Liver (tissue), 3 donors: ENCODE measurements at regions not wholly inside any gene's neighbourhood (a gene's known extent, or its start where the extent isn't known, plus 50 kb on each side); places are given as distances from the start of the nearest gene placed in this dataset.

Experiments used
- GABPA ChIP-seq, 2 donors: IDR thresholded peaks in 1 of 2; conservative IDR thresholded peaks in 1 of 2; 2 replicates each; pipeline ENCODE4 v1.6.1; 2016; ENCODE audit warnings: antibody characterized with exemption in 2 of 2, mild to moderate bottlenecking in 1 of 2, moderate library complexity in 1 of 2
- JUND ChIP-seq, 2 donors: IDR thresholded peaks; 2 replicates each; pipeline ENCODE4 v1.6.1; 2016; ENCODE audit warnings: antibody characterized with exemption in 2 of 2
- TF ChIP-seq, protein P1 (sequence below): IDR thresholded peaks from 2 replicates; pipeline ENCODE4 v1.6.1; 2016; ENCODE audit warnings: antibody characterized with exemption, mild to moderate bottlenecking
- TF ChIP-seq, protein P2 (sequence below): IDR thresholded peaks from 2 replicates; pipeline ENCODE4 v1.6.1; 2016; ENCODE audit warnings: antibody characterized with exemption
- TF ChIP-seq, protein P3 (sequence below): fragments of 150-350 bp; IDR thresholded peaks from 2 replicates; pipeline ENCODE4 v1.5.1; 2017; ENCODE audit warnings: improper control_type of control experiment, low read depth, low read length; ENCODE audit not compliant: missing input control
- TF ChIP-seq, protein P4 (sequence below): IDR thresholded peaks from 2 replicates; pipeline ENCODE4 v1.6.1; 2016; ENCODE audit warnings: antibody characterized with exemption
- donor health status: healthy.
- donor health status: healthy.

DNA sequence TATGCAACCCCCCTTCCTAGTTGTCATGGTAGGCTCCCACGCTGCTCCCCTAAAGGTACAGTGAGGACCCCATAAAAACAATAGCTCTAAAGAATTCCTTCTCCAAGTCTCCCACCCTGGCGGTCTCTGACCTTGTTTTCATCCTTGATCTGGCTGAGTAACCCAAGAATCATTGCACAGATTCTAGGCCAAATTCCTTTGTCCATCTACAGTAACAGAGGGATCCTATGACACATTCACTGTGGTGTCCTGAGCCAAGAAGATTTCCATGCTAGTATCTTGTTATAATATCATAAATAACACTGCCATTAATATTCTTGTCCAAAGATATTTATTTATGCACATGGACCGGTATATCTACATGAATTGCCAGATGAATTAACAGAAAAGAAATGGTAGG, 240.2 kb downstream of the CYP26B1 start:
- TF ChIP-seq, protein P1, sequence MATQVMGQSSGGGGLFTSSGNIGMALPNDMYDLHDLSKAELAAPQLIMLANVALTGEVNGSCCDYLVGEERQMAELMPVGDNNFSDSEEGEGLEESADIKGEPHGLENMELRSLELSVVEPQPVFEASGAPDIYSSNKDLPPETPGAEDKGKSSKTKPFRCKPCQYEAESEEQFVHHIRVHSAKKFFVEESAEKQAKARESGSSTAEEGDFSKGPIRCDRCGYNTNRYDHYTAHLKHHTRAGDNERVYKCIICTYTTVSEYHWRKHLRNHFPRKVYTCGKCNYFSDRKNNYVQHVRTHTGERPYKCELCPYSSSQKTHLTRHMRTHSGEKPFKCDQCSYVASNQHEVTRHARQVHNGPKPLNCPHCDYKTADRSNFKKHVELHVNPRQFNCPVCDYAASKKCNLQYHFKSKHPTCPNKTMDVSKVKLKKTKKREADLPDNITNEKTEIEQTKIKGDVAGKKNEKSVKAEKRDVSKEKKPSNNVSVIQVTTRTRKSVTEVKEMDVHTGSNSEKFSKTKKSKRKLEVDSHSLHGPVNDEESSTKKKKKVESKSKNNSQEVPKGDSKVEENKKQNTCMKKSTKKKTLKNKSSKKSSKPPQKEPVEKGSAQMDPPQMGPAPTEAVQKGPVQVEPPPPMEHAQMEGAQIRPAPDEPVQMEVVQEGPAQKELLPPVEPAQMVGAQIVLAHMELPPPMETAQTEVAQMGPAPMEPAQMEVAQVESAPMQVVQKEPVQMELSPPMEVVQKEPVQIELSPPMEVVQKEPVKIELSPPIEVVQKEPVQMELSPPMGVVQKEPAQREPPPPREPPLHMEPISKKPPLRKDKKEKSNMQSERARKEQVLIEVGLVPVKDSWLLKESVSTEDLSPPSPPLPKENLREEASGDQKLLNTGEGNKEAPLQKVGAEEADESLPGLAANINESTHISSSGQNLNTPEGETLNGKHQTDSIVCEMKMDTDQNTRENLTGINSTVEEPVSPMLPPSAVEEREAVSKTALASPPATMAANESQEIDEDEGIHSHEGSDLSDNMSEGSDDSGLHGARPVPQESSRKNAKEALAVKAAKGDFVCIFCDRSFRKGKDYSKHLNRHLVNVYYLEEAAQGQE, result no peak
- TF ChIP-seq, protein P2, sequence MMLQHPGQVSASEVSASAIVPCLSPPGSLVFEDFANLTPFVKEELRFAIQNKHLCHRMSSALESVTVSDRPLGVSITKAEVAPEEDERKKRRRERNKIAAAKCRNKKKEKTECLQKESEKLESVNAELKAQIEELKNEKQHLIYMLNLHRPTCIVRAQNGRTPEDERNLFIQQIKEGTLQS, result no peak
- TF ChIP-seq, protein P3, sequence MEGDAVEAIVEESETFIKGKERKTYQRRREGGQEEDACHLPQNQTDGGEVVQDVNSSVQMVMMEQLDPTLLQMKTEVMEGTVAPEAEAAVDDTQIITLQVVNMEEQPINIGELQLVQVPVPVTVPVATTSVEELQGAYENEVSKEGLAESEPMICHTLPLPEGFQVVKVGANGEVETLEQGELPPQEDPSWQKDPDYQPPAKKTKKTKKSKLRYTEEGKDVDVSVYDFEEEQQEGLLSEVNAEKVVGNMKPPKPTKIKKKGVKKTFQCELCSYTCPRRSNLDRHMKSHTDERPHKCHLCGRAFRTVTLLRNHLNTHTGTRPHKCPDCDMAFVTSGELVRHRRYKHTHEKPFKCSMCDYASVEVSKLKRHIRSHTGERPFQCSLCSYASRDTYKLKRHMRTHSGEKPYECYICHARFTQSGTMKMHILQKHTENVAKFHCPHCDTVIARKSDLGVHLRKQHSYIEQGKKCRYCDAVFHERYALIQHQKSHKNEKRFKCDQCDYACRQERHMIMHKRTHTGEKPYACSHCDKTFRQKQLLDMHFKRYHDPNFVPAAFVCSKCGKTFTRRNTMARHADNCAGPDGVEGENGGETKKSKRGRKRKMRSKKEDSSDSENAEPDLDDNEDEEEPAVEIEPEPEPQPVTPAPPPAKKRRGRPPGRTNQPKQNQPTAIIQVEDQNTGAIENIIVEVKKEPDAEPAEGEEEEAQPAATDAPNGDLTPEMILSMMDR, result no peak
- TF ChIP-seq GABPA (IDR thresholded peaks at IDR 0.05 in 1 of 2, conservative IDR thresholded peaks at IDR 0.05 in 1 of 2) (no peak), JUND (IDR thresholded peaks at IDR 0.05) (no peak)
- TF ChIP-seq, protein P4, sequence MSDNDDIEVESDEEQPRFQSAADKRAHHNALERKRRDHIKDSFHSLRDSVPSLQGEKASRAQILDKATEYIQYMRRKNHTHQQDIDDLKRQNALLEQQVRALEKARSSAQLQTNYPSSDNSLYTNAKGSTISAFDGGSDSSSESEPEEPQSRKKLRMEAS, result no peak
